H54 (cell line): ENCODE measurements at regions not wholly inside any gene's neighbourhood (a gene's known extent, or its start where the extent isn't known, plus 50 kb on each side); places are given as distances from the start of the nearest gene placed in this dataset.
"Not testable (repeated sequence)": the region's sequence is repeated elsewhere in the genome, so short reads cannot be mapped to it uniquely, and the experiment has no call there.

Source experiments
- DNase-seq: peaks from one replicate; pipeline ENCODE4 v3.0.0; 2011; ENCODE audit warnings: low spot score, mixed read lengths; ENCODE audit not compliant: insufficient read length
- FAIRE-seq: peaks from 3 replicates; lab custom pipeline; 2011; peaks lifted over from hg19 to GRCh38; lab: Jason Lieb, UNC
- POLR2A ChIP-seq: IDR thresholded peaks from 2 replicates; pipeline ENCODE4 v1.6.1; 2011; ENCODE audit warnings: low read depth, mild to moderate bottlenecking, low read length

GRCh38 chr6:26269531-26270485 is 95.2 kb upstream of the BTN3A2 start:
- no peak for DNase-seq
- no peak for FAIRE-seq

GRCh38 chr6:26270486-26270861 is 94.5 kb upstream of the BTN3A2 start:
- FAIRE-seq: no peak
- DNase-seq: no peak
- no peak for TF ChIP-seq POLR2A

More at GRCh38 chr6:26269531-26270485, 95.2 kb upstream of the BTN3A2 start:
- no peak for TF ChIP-seq POLR2A

GRCh38 chr6:26270903-26271667 is 93.9 kb upstream of the BTN3A2 start:
- no peak for DNase-seq
- FAIRE-seq: no peak
- no peak for TF ChIP-seq POLR2A

GRCh38 chr6:26271668-26272024 is 93.4 kb upstream of the BTN3A2 start:
- FAIRE-seq: no peak
- no peak for TF ChIP-seq POLR2A
- no peak for DNase-seq

GRCh38 chr6:26272171-26272637 is 92.8 kb upstream of the BTN3A2 start:
- DNase-seq: no peak
- no peak for TF ChIP-seq POLR2A
- FAIRE-seq: no peak

- DNase-seq (no peak), FAIRE-seq (no peak)
- TF ChIP-seq POLR2A: no peak
Observed at GRCh38 chr6:26273673-26274588, 91.1 kb upstream of the BTN3A2 start.

- FAIRE-seq (no peak), DNase-seq (no peak)
Observed at GRCh38 chr6:26275663-26276062, 89.3 kb upstream of the BTN3A2 start.

GRCh38 chr6:26276841-26277648 is 88.0 kb upstream of the BTN3A2 start:
- no peak for FAIRE-seq
- DNase-seq: no peak
- TF ChIP-seq POLR2A: no peak

More at GRCh38 chr6:26275663-26276062, 89.3 kb upstream of the BTN3A2 start:
- no peak for TF ChIP-seq POLR2A

GRCh38 chr6:26278536-26278935 is 86.5 kb upstream of the BTN3A2 start:
- no peak for DNase-seq
- no peak for FAIRE-seq
- TF ChIP-seq POLR2A: no peak

GRCh38 chr6:26279371-26279770 is 85.6 kb upstream of the BTN3A2 start:
- DNase-seq, FAIRE-seq: not testable (repeated sequence)

GRCh38 chr6:26280407-26280806 is 84.6 kb upstream of the BTN3A2 start:
- no peak for FAIRE-seq
- no peak for DNase-seq
- no peak for TF ChIP-seq POLR2A

GRCh38 chr6:26284537-26285142 is 80.4 kb upstream of the BTN3A2 start:
- TF ChIP-seq POLR2A: peak; percentile 54; the same call in 1 of the 2 replicates
- DNase-seq (no peak), FAIRE-seq (no peak)
